ENCODE measurements at regions not wholly inside any gene's neighbourhood (a gene's known extent, or its start where the extent isn't known, plus 50 kb on each side); places are given as distances from the start of the nearest gene placed in this dataset.

DNA sequence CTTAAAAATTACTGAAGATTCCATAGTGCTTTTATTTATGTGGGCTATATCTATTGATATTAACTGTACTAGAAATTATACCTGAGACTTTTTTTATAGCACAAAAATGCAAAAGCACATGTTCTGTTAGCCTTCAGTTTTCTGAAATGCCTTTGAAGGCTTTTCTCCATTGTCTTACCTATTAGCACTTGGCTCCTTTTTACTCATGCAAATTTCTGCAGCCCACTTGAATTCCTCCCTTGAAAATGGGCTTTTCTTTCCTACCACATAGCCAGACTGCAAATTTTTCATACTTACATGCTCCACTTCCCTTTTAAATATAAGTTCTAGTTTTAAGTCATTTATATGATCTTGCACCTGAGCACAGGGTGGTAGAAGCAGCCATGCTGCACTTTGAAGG is 453.0 kb upstream of the TRIB2 start:
- TF ChIP-seq NR3C1 (IDR thresholded peaks at IDR 0.05): no peak
- TF ChIP-seq, protein P1, sequence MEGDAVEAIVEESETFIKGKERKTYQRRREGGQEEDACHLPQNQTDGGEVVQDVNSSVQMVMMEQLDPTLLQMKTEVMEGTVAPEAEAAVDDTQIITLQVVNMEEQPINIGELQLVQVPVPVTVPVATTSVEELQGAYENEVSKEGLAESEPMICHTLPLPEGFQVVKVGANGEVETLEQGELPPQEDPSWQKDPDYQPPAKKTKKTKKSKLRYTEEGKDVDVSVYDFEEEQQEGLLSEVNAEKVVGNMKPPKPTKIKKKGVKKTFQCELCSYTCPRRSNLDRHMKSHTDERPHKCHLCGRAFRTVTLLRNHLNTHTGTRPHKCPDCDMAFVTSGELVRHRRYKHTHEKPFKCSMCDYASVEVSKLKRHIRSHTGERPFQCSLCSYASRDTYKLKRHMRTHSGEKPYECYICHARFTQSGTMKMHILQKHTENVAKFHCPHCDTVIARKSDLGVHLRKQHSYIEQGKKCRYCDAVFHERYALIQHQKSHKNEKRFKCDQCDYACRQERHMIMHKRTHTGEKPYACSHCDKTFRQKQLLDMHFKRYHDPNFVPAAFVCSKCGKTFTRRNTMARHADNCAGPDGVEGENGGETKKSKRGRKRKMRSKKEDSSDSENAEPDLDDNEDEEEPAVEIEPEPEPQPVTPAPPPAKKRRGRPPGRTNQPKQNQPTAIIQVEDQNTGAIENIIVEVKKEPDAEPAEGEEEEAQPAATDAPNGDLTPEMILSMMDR (IDR thresholded peaks at IDR 0.05): no peak
- TF ChIP-seq, protein P2, sequence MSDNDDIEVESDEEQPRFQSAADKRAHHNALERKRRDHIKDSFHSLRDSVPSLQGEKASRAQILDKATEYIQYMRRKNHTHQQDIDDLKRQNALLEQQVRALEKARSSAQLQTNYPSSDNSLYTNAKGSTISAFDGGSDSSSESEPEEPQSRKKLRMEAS (IDR thresholded peaks at IDR 0.05): no peak
- TF ChIP-seq ZNF302 (CRISPR knock-in tag; IDR thresholded peaks at IDR 0.05): no peak
- TF ChIP-seq POLR2A (IDR thresholded peaks at IDR 0.05; ENCODE audit: low read length): no peak
- TF ChIP-seq KDM1A (IDR thresholded peaks at IDR 0.05; ENCODE audit: low read depth): no peak
- TF ChIP-seq CHD2 (IDR thresholded peaks at IDR 0.05; ENCODE audit: low read length, partially characterized antibody): no peak

Measured in A549 (cell line).